Uterus (tissue), 3 donors: ENCODE measurements at regions not wholly inside any gene's neighbourhood (a gene's known extent, or its start where the extent isn't known, plus 50 kb on each side); places are given as distances from the start of the nearest gene placed in this dataset.
A peak's percentile ranks its signal among the peaks of the same experiment; 100 is the strongest.

Experiments
- DNase-seq, 2 donors: peaks; one replicate each; pipeline ENCODE4 v3.0.0-alpha.2; 2019 to 2020
- H3K27ac ChIP-seq, 2 donors: fragments of 200-600 bp; sonication (generic); 1 replicate in 1 of 2; 2 replicates in 1 of 2; pipeline ENCODE4 v1.5.1; 2016 to 2018
- H3K27me3 ChIP-seq, 2 donors: fragments of 200-600 bp; sonication (generic); one replicate each; pipeline ENCODE4 v1.5.1; 2018 to 2019; ENCODE audit warnings: control low read depth in 1 of 2
- H3K36me3 ChIP-seq, 2 donors: fragments of 200-600 bp; sonication (generic); one replicate each; pipeline ENCODE4 v1.5.1; 2019; ENCODE audit warnings: control low read depth in 1 of 2
- H3K4me1 ChIP-seq, 2 donors: fragments of 200-600 bp; sonication (generic); one replicate each; pipeline ENCODE4 v1.5.1; 2018 to 2019; ENCODE audit warnings: control low read depth in 1 of 2
- H3K4me3 ChIP-seq, 2 donors: fragments of 200-600 bp; sonication (generic); 1 replicate in 1 of 2; 2 replicates in 1 of 2; pipeline ENCODE4 v1.5.1; 2018 to 2019; ENCODE audit warnings: mild to moderate bottlenecking in 1 of 2
- H3K9me3 ChIP-seq, 2 donors: fragments of 200-600 bp; sonication (generic); one replicate each; pipeline ENCODE4 v1.5.1; 2019; ENCODE audit warnings: control low read depth in 1 of 2
- CTCF ChIP-seq, 4 experiments: fragments of 200-600 bp in 2 of 4; fragments of 450-650 bp in 2 of 4; sonication (generic) in 2 of 4; IDR thresholded peaks; one replicate each; pipeline ENCODE4 v1.5.1; 2016 to 2019; ENCODE audit warnings: antibody characterized with exemption in 4 of 4, mild to moderate bottlenecking in 2 of 4, moderate library complexity in 1 of 4
- POLR2A ChIP-seq, 2 donors: fragments of 450-650 bp; IDR thresholded peaks; one replicate each; pipeline ENCODE4 v1.6.1; 2016; ENCODE audit warnings: antibody characterized with exemption in 2 of 2, mild to moderate bottlenecking in 1 of 2, moderate library complexity in 1 of 2
- intact Hi-C: fragments of 100-400 bp; cut with DNase I; formaldehyde crosslinking; loops from one replicate; pipeline ENCODE4 v1.15.1; 2023; ENCODE audit warnings: low total_unique reads
- donor health status: DM: yes; HTN: yes; CAD: no.

- Histone ChIP-seq H3K4me3 (no peak overlapping the region), H3K36me3 (no peaks in the 10 kb centered on the region), H3K27ac (no peak overlapping the region), H3K27me3 (no peaks in the 10 kb centered on the region), H3K4me1 (no peaks in the 10 kb centered on the region), H3K9me3 (no peaks in the 10 kb centered on the region)
- DNase-seq = no peak
- intact Hi-C loops = no loop called here
- no peak for TF ChIP-seq POLR2A (IDR thresholded peaks at IDR 0.05)
- TF ChIP-seq CTCF (IDR thresholded peaks at IDR 0.05) = no peak
Measured at GRCh38 chr5:152290181-152290580, 114.9 kb downstream of the NMUR2 start.

- TF ChIP-seq CTCF (IDR thresholded peaks at IDR 0.05) (no peak), POLR2A (IDR thresholded peaks at IDR 0.05) (no peak)
- intact Hi-C loops = no loop called here
- no peak overlapping the region for H3K4me3 ChIP-seq
- no peaks in the 10 kb centered on the region for H3K4me1 ChIP-seq
- no peak overlapping the region for H3K27ac ChIP-seq
- H3K9me3 ChIP-seq = no peaks in the 10 kb centered on the region
- H3K36me3 ChIP-seq = no peaks in the 10 kb centered on the region
- no peak for DNase-seq
- no peaks in the 10 kb centered on the region for H3K27me3 ChIP-seq
Measured at GRCh38 chr5:152288917-152289595, 116.0 kb downstream of the NMUR2 start.

- H3K36me3 ChIP-seq = no peaks in the 10 kb centered on the region
- DNase-seq = peak in 1 of 2 donors; percentile 31
- intact Hi-C loops = no loop called here
Measured at GRCh38 chr5:152288499-152288898, 116.6 kb downstream of the NMUR2 start.

GRCh38 chr5:152285764-152286163 lies 119.3 kb downstream of the NMUR2 start:
- H3K4me1 ChIP-seq = no peaks in the 10 kb centered on the region
- intact Hi-C loops = no loop called here
- no peak for TF ChIP-seq POLR2A (IDR thresholded peaks at IDR 0.05)
- no peak for TF ChIP-seq CTCF (IDR thresholded peaks at IDR 0.05)
- H3K27ac ChIP-seq = no peak overlapping the region
- no peaks in the 10 kb centered on the region for H3K27me3 ChIP-seq
- no peak overlapping the region for H3K4me3 ChIP-seq
- DNase-seq = no peak
- H3K36me3 ChIP-seq = no peaks in the 10 kb centered on the region
- H3K9me3 ChIP-seq = no peaks in the 10 kb centered on the region

More at GRCh38 chr5:152288499-152288898, 116.6 kb downstream of the NMUR2 start:
- Histone ChIP-seq H3K4me1 (no peaks in the 10 kb centered on the region), H3K27ac (no peak overlapping the region), H3K9me3 (no peaks in the 10 kb centered on the region), H3K4me3 (no peak overlapping the region), H3K27me3 (no peaks in the 10 kb centered on the region)
- TF ChIP-seq CTCF (IDR thresholded peaks at IDR 0.05) (no peak), POLR2A (IDR thresholded peaks at IDR 0.05) (no peak)

- no peak overlapping the region for H3K4me3 ChIP-seq
- H3K27me3 ChIP-seq = no peaks in the 10 kb centered on the region
- DNase-seq = no peak
- H3K36me3 ChIP-seq = no peaks in the 10 kb centered on the region
- intact Hi-C loops = no loop called here
- no peaks in the 10 kb centered on the region for H3K4me1 ChIP-seq
- TF ChIP-seq POLR2A (IDR thresholded peaks at IDR 0.05) (no peak), CTCF (IDR thresholded peaks at IDR 0.05) (no peak)
- H3K9me3 ChIP-seq = no peaks in the 10 kb centered on the region
- no peak overlapping the region for H3K27ac ChIP-seq
Measured at GRCh38 chr5:152282331-152282730, 122.7 kb downstream of the NMUR2 start.
